ENCODE measurements at regions not wholly inside any gene's neighbourhood (a gene's known extent, or its start where the extent isn't known, plus 50 kb on each side); places are given as distances from the start of the nearest gene placed in this dataset.

DNA sequence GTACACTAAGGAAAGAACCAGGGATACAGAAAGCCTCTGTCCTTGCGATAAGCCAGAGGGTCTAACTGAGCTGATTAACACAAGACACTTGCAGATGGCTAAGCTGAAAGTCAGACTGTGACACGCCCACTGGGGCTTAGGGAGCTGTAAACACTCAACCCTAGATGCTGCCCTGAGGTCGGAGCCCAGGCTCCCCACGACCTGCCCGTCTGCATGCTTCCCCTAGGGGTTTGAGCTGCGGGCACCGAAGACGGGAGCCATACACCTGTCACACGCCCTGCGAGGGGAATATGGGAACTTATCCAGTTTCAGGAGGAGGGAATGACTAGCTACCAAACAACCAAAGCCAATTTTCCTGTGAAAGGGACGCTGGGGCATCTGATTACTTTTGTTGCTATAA, 96.0 kb downstream of the HTR5A start:
- TF ChIP-seq POLR2AphosphoS5 (IDR thresholded peaks at IDR 0.05; ENCODE audit: low read depth), result no peak
- no peak for TF ChIP-seq SPI1 (IDR thresholded peaks at IDR 0.05; ENCODE audit: borderline replicate concordance, low read depth)
- TF ChIP-seq, protein P1, sequence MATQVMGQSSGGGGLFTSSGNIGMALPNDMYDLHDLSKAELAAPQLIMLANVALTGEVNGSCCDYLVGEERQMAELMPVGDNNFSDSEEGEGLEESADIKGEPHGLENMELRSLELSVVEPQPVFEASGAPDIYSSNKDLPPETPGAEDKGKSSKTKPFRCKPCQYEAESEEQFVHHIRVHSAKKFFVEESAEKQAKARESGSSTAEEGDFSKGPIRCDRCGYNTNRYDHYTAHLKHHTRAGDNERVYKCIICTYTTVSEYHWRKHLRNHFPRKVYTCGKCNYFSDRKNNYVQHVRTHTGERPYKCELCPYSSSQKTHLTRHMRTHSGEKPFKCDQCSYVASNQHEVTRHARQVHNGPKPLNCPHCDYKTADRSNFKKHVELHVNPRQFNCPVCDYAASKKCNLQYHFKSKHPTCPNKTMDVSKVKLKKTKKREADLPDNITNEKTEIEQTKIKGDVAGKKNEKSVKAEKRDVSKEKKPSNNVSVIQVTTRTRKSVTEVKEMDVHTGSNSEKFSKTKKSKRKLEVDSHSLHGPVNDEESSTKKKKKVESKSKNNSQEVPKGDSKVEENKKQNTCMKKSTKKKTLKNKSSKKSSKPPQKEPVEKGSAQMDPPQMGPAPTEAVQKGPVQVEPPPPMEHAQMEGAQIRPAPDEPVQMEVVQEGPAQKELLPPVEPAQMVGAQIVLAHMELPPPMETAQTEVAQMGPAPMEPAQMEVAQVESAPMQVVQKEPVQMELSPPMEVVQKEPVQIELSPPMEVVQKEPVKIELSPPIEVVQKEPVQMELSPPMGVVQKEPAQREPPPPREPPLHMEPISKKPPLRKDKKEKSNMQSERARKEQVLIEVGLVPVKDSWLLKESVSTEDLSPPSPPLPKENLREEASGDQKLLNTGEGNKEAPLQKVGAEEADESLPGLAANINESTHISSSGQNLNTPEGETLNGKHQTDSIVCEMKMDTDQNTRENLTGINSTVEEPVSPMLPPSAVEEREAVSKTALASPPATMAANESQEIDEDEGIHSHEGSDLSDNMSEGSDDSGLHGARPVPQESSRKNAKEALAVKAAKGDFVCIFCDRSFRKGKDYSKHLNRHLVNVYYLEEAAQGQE (IDR thresholded peaks at IDR 0.05; ENCODE audit: insufficient replicate concordance, low read depth), result no peak
- TF ChIP-seq, protein P2, sequence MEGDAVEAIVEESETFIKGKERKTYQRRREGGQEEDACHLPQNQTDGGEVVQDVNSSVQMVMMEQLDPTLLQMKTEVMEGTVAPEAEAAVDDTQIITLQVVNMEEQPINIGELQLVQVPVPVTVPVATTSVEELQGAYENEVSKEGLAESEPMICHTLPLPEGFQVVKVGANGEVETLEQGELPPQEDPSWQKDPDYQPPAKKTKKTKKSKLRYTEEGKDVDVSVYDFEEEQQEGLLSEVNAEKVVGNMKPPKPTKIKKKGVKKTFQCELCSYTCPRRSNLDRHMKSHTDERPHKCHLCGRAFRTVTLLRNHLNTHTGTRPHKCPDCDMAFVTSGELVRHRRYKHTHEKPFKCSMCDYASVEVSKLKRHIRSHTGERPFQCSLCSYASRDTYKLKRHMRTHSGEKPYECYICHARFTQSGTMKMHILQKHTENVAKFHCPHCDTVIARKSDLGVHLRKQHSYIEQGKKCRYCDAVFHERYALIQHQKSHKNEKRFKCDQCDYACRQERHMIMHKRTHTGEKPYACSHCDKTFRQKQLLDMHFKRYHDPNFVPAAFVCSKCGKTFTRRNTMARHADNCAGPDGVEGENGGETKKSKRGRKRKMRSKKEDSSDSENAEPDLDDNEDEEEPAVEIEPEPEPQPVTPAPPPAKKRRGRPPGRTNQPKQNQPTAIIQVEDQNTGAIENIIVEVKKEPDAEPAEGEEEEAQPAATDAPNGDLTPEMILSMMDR (IDR thresholded peaks at IDR 0.05; ENCODE audit: insufficient read depth, low read length), result no peak
- no peak for TF ChIP-seq GABPA (IDR thresholded peaks at IDR 0.05; ENCODE audit: low read depth)
- DNase-seq (ENCODE audit: low read depth in 1 of 2, low spot score in 1 of 2), result no peak
- Histone ChIP-seq H3K4me3 (replicated peaks; ENCODE audit: insufficient read depth, low read length) (no peak overlapping the region), H3K27ac (replicated peaks) (no peak overlapping the region), H3K27me3 (ENCODE audit: insufficient read depth, poor library complexity, severe bottlenecking) (no peaks in the 10 kb centered on the region)

GRCh38 chr7:155166673-155167370, 96.7 kb downstream of the HTR5A start:
- TF ChIP-seq, protein P2 (IDR thresholded peaks at IDR 0.05; ENCODE audit: insufficient read depth, low read length), result no peak
- TF ChIP-seq POLR2AphosphoS5 (IDR thresholded peaks at IDR 0.05; ENCODE audit: low read depth) (no peak), SPI1 (IDR thresholded peaks at IDR 0.05; ENCODE audit: borderline replicate concordance, low read depth) (no peak), GABPA (IDR thresholded peaks at IDR 0.05; ENCODE audit: low read depth) (no peak)
- TF ChIP-seq, protein P1 (IDR thresholded peaks at IDR 0.05; ENCODE audit: insufficient replicate concordance, low read depth), result no peak
- Histone ChIP-seq H3K4me3 (replicated peaks; ENCODE audit: insufficient read depth, low read length) (no peak overlapping the region), H3K27me3 (ENCODE audit: insufficient read depth, poor library complexity, severe bottlenecking) (no peaks in the 10 kb centered on the region), H3K27ac (replicated peaks) (no peak overlapping the region)
- DNase-seq (ENCODE audit: low read depth in 1 of 2, low spot score in 1 of 2), result peak in 1 of 2 experiments; percentile 41

- TF ChIP-seq GABPA (IDR thresholded peaks at IDR 0.05; ENCODE audit: low read depth), result no peak
- no peak for DNase-seq (ENCODE audit: low read depth in 1 of 2, low spot score in 1 of 2)
- Histone ChIP-seq H3K27ac (replicated peaks) (no peak overlapping the region), H3K27me3 (ENCODE audit: insufficient read depth, poor library complexity, severe bottlenecking) (no peaks in the 10 kb centered on the region), H3K4me3 (replicated peaks; ENCODE audit: insufficient read depth, low read length) (no peak overlapping the region)
Observed at GRCh38 chr7:155167706-155168365, 97.7 kb downstream of the HTR5A start.

DNA sequence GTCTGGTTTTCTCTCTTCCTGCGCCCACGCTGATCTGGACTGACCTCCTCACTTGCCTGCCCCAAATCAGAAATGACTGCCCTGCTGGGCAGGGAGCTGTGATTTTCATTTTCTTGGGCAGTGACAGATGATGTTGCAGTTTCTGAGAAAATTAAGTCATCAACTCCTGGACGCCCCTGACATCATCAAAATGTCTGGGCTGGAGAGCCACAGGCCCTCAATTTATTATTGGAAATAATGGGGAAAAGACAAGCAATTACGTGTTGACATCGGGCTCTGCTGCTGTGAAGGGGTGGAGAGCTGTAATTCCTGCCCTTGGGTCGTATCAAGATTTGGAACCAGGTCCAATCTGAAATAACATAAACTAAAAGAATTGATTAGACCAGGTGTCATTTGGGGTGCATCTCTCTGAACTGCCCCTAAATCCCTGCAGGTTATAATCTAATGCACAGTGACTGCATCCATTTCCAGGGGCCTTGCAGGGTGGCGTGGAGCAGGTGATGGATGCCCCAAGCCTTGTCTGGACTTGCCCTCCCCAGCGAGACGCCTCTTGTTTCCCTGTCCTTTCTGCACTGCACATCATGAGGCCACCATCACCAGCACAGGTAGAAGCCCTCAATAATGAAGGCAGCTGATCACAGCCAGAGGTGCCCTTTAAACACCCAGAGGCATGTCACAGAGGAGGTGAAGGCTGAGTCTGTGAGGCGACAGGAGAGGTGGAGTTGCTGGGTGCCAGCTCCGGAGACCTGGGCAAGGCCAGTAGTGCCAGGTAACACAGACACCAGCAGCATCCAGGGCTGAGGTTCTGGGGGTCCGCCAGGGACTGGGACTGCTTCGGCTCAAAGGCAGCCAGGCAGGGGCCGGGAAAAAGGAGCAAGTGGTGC, 98.7 kb downstream of the HTR5A start:
- no peak overlapping the region for H3K27ac ChIP-seq (replicated peaks)
- no peak for DNase-seq (ENCODE audit: low read depth in 1 of 2, low spot score in 1 of 2)
- TF ChIP-seq SPI1 (IDR thresholded peaks at IDR 0.05; ENCODE audit: borderline replicate concordance, low read depth), result no peak
- no peak for TF ChIP-seq POLR2AphosphoS5 (IDR thresholded peaks at IDR 0.05; ENCODE audit: low read depth)
- TF ChIP-seq, protein P1 (IDR thresholded peaks at IDR 0.05; ENCODE audit: insufficient replicate concordance, low read depth), result no peak
- TF ChIP-seq, protein P2 (IDR thresholded peaks at IDR 0.05; ENCODE audit: insufficient read depth, low read length), result no peak
- no peak for TF ChIP-seq GABPA (IDR thresholded peaks at IDR 0.05; ENCODE audit: low read depth)
- no peaks in the 10 kb centered on the region for H3K27me3 ChIP-seq (ENCODE audit: insufficient read depth, poor library complexity, severe bottlenecking)
- no peak overlapping the region for H3K4me3 ChIP-seq (replicated peaks; ENCODE audit: insufficient read depth, low read length)

Data from HL-60 (cell line).